ENCODE measurements at regions not wholly inside any gene's neighbourhood (a gene's known extent, or its start where the extent isn't known, plus 50 kb on each side); places are given as distances from the start of the nearest gene placed in this dataset.

- Histone ChIP-seq H3K9ac (ENCODE audit: low read length) (no peak overlapping the region), H3F3A (ENCODE audit: insufficient read depth) (no peaks in the 10 kb centered on the region), H3K27ac (ENCODE audit: low read depth, low read length) (no peak overlapping the region), H2AFZ (ENCODE audit: low read depth, low read length, severe bottlenecking) (no peak overlapping the region), H3K27me3 (ENCODE audit: low read length) (no peaks in the 10 kb centered on the region), H3K4me3 (ENCODE audit: insufficient read depth, low read length, poor library complexity, severe bottlenecking) (no peak overlapping the region), H3K9me3 (ENCODE audit: insufficient read depth, low read length) (no peaks in the 10 kb centered on the region), H3K79me2 (ENCODE audit: insufficient read depth, low read length) (no peaks in the 10 kb centered on the region), H3K36me3 (ENCODE audit: low read length) (no peaks in the 10 kb centered on the region), H3K9me2 (replicated peaks; ENCODE audit: insufficient read depth, low read length) (no peaks in the 10 kb centered on the region), H4K20me1 (ENCODE audit: low read depth, low read length) (no peaks in the 10 kb centered on the region), H3K4me2 (ENCODE audit: low read depth, low read length, poor library complexity, severe bottlenecking) (no peak overlapping the region)
- TF ChIP-seq CTCF (IDR thresholded peaks at IDR 0.05; ENCODE audit: insufficient read depth, low read length, poor library complexity, severe bottlenecking) (no peak), EZH2phosphoT487 (conservative IDR thresholded peaks at IDR 0.05; ENCODE audit: low read length) (no peak)
Measured at GRCh38 chr12:24562771-24563431, 386.0 kb downstream of the BCAT1 start.

DNA sequence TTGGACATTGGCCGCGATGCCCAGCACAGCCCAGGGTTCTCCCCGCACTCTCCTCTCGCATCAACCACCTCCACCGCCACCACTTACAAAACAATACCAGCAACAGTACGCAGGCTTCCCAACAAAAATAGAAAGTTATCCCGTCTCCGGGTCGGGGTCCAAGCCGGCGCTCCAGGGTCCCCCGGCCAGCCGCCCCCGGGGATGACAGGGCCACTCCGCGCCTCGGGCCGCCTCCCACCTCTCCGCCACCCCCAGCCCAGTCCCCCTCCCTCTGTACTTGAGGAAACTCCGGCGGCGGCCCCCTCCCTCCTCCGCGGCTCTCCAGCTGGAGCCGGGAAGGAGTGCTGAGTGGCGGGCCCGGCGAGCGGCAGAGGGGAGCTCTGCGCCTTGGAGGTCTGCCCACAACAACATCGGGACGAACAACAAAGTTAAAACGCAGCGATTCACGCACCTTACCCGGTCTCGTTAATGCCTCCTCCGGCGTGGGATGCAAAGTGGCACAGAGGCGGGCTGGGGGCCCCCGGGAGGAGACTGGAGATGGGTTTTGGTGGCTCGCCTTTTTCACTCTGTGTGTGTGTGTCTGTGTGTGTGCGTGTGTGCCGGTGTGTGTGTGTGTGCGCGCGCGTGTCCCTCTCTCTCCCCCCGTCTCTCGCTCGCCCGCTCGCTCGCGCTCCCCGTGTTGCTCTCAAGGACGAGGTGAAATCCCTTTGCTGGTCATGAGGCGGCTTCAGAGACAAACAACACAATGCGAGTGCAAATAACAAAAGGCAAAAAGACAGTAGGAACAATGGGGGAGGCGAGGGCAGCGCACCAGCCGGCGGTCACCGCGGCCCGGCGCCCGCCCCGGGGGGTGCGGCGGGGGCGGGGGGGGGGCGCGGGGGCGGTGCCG is 386.8 kb downstream of the BCAT1 start:
- H3K4me2 ChIP-seq (ENCODE audit: low read depth, low read length, poor library complexity, severe bottlenecking) = peak overlapping the region; percentile 50
- no peaks in the 10 kb centered on the region for H3K9me2 ChIP-seq (replicated peaks; ENCODE audit: insufficient read depth, low read length)
- no peaks in the 10 kb centered on the region for H3K79me2 ChIP-seq (ENCODE audit: insufficient read depth, low read length)
- no peaks in the 10 kb centered on the region for H3K9me3 ChIP-seq (ENCODE audit: insufficient read depth, low read length)
- no peak overlapping the region for H3K27ac ChIP-seq (ENCODE audit: low read depth, low read length)
- no peaks in the 10 kb centered on the region for H3F3A ChIP-seq (ENCODE audit: insufficient read depth)
- H3K4me3 ChIP-seq (ENCODE audit: insufficient read depth, low read length, poor library complexity, severe bottlenecking) = peak overlapping the region; percentile 37
- H3K27me3 ChIP-seq (ENCODE audit: low read length) = no peaks in the 10 kb centered on the region
- H3K9ac ChIP-seq (ENCODE audit: low read length) = no peak overlapping the region
- TF ChIP-seq CTCF (IDR thresholded peaks at IDR 0.05; ENCODE audit: insufficient read depth, low read length, poor library complexity, severe bottlenecking) = no peak
- TF ChIP-seq EZH2phosphoT487 (conservative IDR thresholded peaks at IDR 0.05; ENCODE audit: low read length) = 0 out of 2 replicates have a peak, but pooled peaks have one; percentile 19
- no peak overlapping the region for H2AFZ ChIP-seq (ENCODE audit: low read depth, low read length, severe bottlenecking)
- no peaks in the 10 kb centered on the region for H4K20me1 ChIP-seq (ENCODE audit: low read depth, low read length)
- no peaks in the 10 kb centered on the region for H3K36me3 ChIP-seq (ENCODE audit: low read length)

DNA sequence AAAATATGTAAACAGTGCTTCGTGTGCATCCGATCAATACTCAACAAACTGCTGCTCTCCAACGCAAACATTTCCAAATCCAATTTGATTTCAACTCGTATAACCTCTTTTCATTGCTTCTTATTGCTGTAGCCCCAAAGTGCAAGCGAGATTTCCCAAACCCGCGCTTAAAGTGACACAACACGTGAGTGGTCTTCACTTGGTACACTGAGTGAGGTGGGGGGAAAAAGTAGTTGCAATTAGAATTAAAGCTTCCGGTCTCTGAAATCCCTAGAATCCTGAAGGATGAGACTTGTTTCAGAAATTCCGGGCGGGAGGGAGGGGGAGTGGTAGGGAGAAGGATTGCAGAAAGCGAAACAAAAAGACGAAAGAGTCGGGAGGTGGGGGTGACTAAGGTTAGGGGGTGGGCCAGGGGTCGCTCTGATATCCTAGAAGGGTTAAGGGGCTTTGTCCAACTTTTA is 387.5 kb downstream of the BCAT1 start:
- no peak overlapping the region for H3K9ac ChIP-seq (ENCODE audit: low read length)
- H4K20me1 ChIP-seq (ENCODE audit: low read depth, low read length) = no peaks in the 10 kb centered on the region
- H3F3A ChIP-seq (ENCODE audit: insufficient read depth) = no peaks in the 10 kb centered on the region
- no peak overlapping the region for H3K27ac ChIP-seq (ENCODE audit: low read depth, low read length)
- H3K36me3 ChIP-seq (ENCODE audit: low read length) = no peaks in the 10 kb centered on the region
- TF ChIP-seq CTCF (IDR thresholded peaks at IDR 0.05; ENCODE audit: insufficient read depth, low read length, poor library complexity, severe bottlenecking) (no peak), EZH2phosphoT487 (conservative IDR thresholded peaks at IDR 0.05; ENCODE audit: low read length) (no peak)
- H3K27me3 ChIP-seq (ENCODE audit: low read length) = no peaks in the 10 kb centered on the region
- H3K9me2 ChIP-seq (replicated peaks; ENCODE audit: insufficient read depth, low read length) = no peaks in the 10 kb centered on the region
- no peak overlapping the region for H2AFZ ChIP-seq (ENCODE audit: low read depth, low read length, severe bottlenecking)
- H3K4me2 ChIP-seq (ENCODE audit: low read depth, low read length, poor library complexity, severe bottlenecking) = peak overlapping the region; percentile 50
- H3K4me3 ChIP-seq (ENCODE audit: insufficient read depth, low read length, poor library complexity, severe bottlenecking) = peak overlapping the region; percentile 37
- H3K9me3 ChIP-seq (ENCODE audit: insufficient read depth, low read length) = no peaks in the 10 kb centered on the region
- H3K79me2 ChIP-seq (ENCODE audit: insufficient read depth, low read length) = no peaks in the 10 kb centered on the region
